ENCODE measurements at regions not wholly inside any gene's neighbourhood (a gene's known extent, or its start where the extent isn't known, plus 50 kb on each side); places are given as distances from the start of the nearest gene placed in this dataset.

DNA sequence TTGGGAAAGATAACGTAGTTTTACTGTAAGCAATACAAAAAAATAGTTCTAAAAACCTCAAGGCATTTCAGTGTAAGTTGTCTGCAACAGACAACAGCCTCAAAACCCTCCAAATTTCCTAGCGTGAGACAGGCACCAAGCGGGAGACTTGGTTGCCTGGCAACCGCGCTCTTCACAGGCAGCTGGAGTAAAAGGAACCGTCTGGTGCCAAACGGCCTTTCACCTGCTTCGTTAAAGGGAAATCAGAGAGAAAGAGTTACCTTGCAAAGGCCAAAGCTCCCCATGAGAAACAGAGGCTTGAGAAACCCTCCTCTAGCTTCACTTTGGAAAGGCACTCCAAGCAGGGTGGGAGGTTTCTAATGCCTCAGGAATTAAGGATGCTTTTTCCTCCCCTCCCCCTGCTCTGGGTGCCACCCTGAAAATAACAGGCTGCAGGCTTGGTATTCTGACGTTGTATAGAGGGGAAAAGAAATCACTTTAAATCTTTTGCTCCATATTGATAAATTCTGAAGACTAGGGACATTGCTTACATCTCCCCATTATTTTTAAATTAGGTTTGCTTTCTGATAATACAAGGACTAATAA, 129.7 kb upstream of the UFL1 start:
- DNase-seq (ENCODE audit: low read depth, low spot score), result no peak
- Histone ChIP-seq H3K27ac (ENCODE audit: low read length) (no peak overlapping the region), H3K4me3 (ENCODE audit: low read depth in 2 of 2, low read length in 2 of 2) (no peak overlapping the region), H3K27me3 (ENCODE audit: control insufficient read depth, insufficient read depth, low read length) (no peaks in the 10 kb centered on the region), H3K4me1 (ENCODE audit: control insufficient read depth, insufficient read depth, low read length) (no peaks in the 10 kb centered on the region), H3K36me3 (ENCODE audit: control insufficient read depth, insufficient read depth, low read length) (no peaks in the 10 kb centered on the region), H3K9me3 (ENCODE audit: control insufficient read depth, insufficient read depth, low read depth, low read length) (no peaks in the 10 kb centered on the region)
- POLR2A ChIA-PET, result no interaction called here
- intact Hi-C loops (cut with micrococcal nuclease; ENCODE audit: unreplicated experiment) (no loop called here), in situ Hi-C loops (cut with HindIII; ENCODE audit: low pct_unique_long_range_greater_than_20kb, low sequenced_read_pairs) (no loop called here)
- CTCF ChIA-PET, result no interaction called here
- TF ChIP-seq, protein P1, sequence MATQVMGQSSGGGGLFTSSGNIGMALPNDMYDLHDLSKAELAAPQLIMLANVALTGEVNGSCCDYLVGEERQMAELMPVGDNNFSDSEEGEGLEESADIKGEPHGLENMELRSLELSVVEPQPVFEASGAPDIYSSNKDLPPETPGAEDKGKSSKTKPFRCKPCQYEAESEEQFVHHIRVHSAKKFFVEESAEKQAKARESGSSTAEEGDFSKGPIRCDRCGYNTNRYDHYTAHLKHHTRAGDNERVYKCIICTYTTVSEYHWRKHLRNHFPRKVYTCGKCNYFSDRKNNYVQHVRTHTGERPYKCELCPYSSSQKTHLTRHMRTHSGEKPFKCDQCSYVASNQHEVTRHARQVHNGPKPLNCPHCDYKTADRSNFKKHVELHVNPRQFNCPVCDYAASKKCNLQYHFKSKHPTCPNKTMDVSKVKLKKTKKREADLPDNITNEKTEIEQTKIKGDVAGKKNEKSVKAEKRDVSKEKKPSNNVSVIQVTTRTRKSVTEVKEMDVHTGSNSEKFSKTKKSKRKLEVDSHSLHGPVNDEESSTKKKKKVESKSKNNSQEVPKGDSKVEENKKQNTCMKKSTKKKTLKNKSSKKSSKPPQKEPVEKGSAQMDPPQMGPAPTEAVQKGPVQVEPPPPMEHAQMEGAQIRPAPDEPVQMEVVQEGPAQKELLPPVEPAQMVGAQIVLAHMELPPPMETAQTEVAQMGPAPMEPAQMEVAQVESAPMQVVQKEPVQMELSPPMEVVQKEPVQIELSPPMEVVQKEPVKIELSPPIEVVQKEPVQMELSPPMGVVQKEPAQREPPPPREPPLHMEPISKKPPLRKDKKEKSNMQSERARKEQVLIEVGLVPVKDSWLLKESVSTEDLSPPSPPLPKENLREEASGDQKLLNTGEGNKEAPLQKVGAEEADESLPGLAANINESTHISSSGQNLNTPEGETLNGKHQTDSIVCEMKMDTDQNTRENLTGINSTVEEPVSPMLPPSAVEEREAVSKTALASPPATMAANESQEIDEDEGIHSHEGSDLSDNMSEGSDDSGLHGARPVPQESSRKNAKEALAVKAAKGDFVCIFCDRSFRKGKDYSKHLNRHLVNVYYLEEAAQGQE (IDR thresholded peaks at IDR 0.05; ENCODE audit: insufficient read depth in 1 of 2, low read depth in 2 of 2, low read length in 1 of 2), result no peak
- no peak for TF ChIP-seq POLR2AphosphoS5 (IDR thresholded peaks at IDR 0.05; ENCODE audit: low read depth, low read length)
- TF ChIP-seq SIN3A (IDR thresholded peaks at IDR 0.05; ENCODE audit: borderline replicate concordance, insufficient read depth, low read depth, low read length), result no peak
- TF ChIP-seq, protein P2, sequence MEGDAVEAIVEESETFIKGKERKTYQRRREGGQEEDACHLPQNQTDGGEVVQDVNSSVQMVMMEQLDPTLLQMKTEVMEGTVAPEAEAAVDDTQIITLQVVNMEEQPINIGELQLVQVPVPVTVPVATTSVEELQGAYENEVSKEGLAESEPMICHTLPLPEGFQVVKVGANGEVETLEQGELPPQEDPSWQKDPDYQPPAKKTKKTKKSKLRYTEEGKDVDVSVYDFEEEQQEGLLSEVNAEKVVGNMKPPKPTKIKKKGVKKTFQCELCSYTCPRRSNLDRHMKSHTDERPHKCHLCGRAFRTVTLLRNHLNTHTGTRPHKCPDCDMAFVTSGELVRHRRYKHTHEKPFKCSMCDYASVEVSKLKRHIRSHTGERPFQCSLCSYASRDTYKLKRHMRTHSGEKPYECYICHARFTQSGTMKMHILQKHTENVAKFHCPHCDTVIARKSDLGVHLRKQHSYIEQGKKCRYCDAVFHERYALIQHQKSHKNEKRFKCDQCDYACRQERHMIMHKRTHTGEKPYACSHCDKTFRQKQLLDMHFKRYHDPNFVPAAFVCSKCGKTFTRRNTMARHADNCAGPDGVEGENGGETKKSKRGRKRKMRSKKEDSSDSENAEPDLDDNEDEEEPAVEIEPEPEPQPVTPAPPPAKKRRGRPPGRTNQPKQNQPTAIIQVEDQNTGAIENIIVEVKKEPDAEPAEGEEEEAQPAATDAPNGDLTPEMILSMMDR (IDR thresholded peaks at IDR 0.05), result no peak
- no peak for TF ChIP-seq TCF7L2 (IDR thresholded peaks at IDR 0.05; ENCODE audit: low read depth, low read length)
- BruUV-seq (replicated peaks), result no TSS peak
- ATAC-seq, result no peak

DNA sequence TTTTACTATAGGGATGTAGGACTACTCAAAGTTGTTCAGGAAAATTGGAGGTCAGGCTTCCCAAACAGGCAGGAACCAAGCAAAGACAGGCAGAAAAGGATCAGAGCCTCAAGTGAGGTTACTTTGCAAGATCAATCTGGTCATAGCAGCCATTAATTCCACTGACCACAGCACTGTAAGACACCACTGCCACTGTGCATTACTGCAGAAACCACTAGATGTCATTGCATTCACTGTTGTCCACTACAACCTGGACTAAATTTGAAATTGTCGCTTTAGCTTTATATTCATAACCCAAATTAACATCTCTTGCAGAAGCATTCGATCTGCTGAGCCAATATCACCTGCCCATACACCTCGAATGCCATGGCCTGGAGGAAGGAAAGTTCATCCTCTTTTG, 126.9 kb upstream of the UFL1 start:
- Histone ChIP-seq H3K4me3 (ENCODE audit: low read depth in 2 of 2, low read length in 2 of 2) (no peak overlapping the region), H3K9me3 (ENCODE audit: control insufficient read depth, insufficient read depth, low read depth, low read length) (no peaks in the 10 kb centered on the region), H3K27ac (ENCODE audit: low read length) (no peak overlapping the region), H3K27me3 (ENCODE audit: control insufficient read depth, insufficient read depth, low read length) (no peaks in the 10 kb centered on the region), H3K36me3 (ENCODE audit: control insufficient read depth, insufficient read depth, low read length) (no peaks in the 10 kb centered on the region), H3K4me1 (ENCODE audit: control insufficient read depth, insufficient read depth, low read length) (no peaks in the 10 kb centered on the region)
- POLR2A ChIA-PET, result no interaction called here
- in situ Hi-C loops (cut with HindIII; ENCODE audit: low pct_unique_long_range_greater_than_20kb, low sequenced_read_pairs) (no loop called here), intact Hi-C loops (cut with micrococcal nuclease; ENCODE audit: unreplicated experiment) (no loop called here)
- ATAC-seq (no peak), DNase-seq (ENCODE audit: low read depth, low spot score) (no peak)
- CTCF ChIA-PET, result no interaction called here
- TF ChIP-seq, protein P2 (IDR thresholded peaks at IDR 0.05), result peak; percentile 60
- no peak for TF ChIP-seq SIN3A (IDR thresholded peaks at IDR 0.05; ENCODE audit: borderline replicate concordance, insufficient read depth, low read depth, low read length)
- TF ChIP-seq, protein P1 (IDR thresholded peaks at IDR 0.05; ENCODE audit: insufficient read depth in 1 of 2, low read depth in 2 of 2, low read length in 1 of 2), result no peak
- TF ChIP-seq TCF7L2 (IDR thresholded peaks at IDR 0.05; ENCODE audit: low read depth, low read length), result no peak
- TF ChIP-seq POLR2AphosphoS5 (IDR thresholded peaks at IDR 0.05; ENCODE audit: low read depth, low read length), result no peak
- BruUV-seq (replicated peaks), result no TSS peak

Measured in Panc1 (cell line).